NB4 (cell line): ENCODE measurements at regions not wholly inside any gene's neighbourhood (a gene's known extent, or its start where the extent isn't known, plus 50 kb on each side); places are given as distances from the start of the nearest gene placed in this dataset.

Experiments
- POLR2A ChIP-seq: IDR thresholded peaks from 2 replicates; pipeline ENCODE4 v1.6.1; 2011; ENCODE audit warnings: mild to moderate bottlenecking; ENCODE audit not compliant: insufficient read length; ENCODE audit errors: extremely low read depth
- TF ChIP-seq, protein P1 (sequence below): IDR thresholded peaks from one replicate; pipeline ENCODE4 v1.5.1; 2012; ENCODE audit warnings: low read depth, low read length
- TF ChIP-seq, protein P2 (sequence below): IDR thresholded peaks from 2 replicates; pipeline ENCODE4 v1.6.1; 2011; ENCODE audit warnings: low read depth, low read length

GRCh38 chr2:101583861-101584260 is 108.9 kb upstream of the RFX8 start:
- TF ChIP-seq, protein P1, sequence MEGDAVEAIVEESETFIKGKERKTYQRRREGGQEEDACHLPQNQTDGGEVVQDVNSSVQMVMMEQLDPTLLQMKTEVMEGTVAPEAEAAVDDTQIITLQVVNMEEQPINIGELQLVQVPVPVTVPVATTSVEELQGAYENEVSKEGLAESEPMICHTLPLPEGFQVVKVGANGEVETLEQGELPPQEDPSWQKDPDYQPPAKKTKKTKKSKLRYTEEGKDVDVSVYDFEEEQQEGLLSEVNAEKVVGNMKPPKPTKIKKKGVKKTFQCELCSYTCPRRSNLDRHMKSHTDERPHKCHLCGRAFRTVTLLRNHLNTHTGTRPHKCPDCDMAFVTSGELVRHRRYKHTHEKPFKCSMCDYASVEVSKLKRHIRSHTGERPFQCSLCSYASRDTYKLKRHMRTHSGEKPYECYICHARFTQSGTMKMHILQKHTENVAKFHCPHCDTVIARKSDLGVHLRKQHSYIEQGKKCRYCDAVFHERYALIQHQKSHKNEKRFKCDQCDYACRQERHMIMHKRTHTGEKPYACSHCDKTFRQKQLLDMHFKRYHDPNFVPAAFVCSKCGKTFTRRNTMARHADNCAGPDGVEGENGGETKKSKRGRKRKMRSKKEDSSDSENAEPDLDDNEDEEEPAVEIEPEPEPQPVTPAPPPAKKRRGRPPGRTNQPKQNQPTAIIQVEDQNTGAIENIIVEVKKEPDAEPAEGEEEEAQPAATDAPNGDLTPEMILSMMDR = no peak
- TF ChIP-seq POLR2A = no peak
- TF ChIP-seq, protein P2, sequence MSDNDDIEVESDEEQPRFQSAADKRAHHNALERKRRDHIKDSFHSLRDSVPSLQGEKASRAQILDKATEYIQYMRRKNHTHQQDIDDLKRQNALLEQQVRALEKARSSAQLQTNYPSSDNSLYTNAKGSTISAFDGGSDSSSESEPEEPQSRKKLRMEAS = no peak
